Lung (tissue), 11 donors: ENCODE measurements at regions not wholly inside any gene's neighbourhood (a gene's known extent, or its start where the extent isn't known, plus 50 kb on each side); places are given as distances from the start of the nearest gene placed in this dataset.

Source experiments
- ATAC-seq: fragments of 200-7000 bp; cut with Tn5 transposase; one replicate; pipeline ENCODE4 v1.9.1; 2020; ENCODE audit warnings: moderate number of reproducible peaks; ENCODE audit not compliant: insufficient read depth, low FRiP score
- DNase-seq, 3 donors: peaks; one replicate each; pipeline ENCODE4 v3.0.0-alpha.2; 2013 to 2017
- H3K27ac ChIP-seq, 2 donors: one replicate each; pipeline ENCODE4 v1.5.1; 2013; ENCODE audit warnings: mild to moderate bottlenecking in 2 of 2, moderate library complexity in 2 of 2, control low read depth in 1 of 2, inconsistent platforms in 1 of 2, low read depth in 1 of 2, low read length in 1 of 2
- H3K27me3 ChIP-seq, 3 donors: one replicate each; pipeline ENCODE4 v1.5.1; 2013; ENCODE audit warnings: low read length in 2 of 3; ENCODE audit not compliant: control insufficient read depth in 3 of 3, insufficient read depth in 3 of 3
- H3K36me3 ChIP-seq, 4 donors: one replicate each; pipeline ENCODE4 v1.5.1; 2013; ENCODE audit warnings: low read length in 4 of 4, mild to moderate bottlenecking in 1 of 4, moderate library complexity in 1 of 4; ENCODE audit not compliant: control insufficient read depth in 4 of 4, insufficient read depth in 4 of 4
- H3K4me1 ChIP-seq, 5 donors: one replicate each; pipeline ENCODE4 v1.5.1; 2013; ENCODE audit warnings: low read length in 5 of 5, mild to moderate bottlenecking in 2 of 5, moderate library complexity in 1 of 5; ENCODE audit not compliant: control insufficient read depth in 5 of 5, insufficient read depth in 5 of 5
- H3K4me3 ChIP-seq: one replicate; pipeline ENCODE4 v1.5.1; 2013; ENCODE audit warnings: mild to moderate bottlenecking, control low read depth, moderate library complexity
- H3K9ac ChIP-seq, 2 donors: one replicate each; pipeline ENCODE4 v1.5.1; 2013; ENCODE audit warnings: low read length in 2 of 2, control low read depth in 1 of 2; ENCODE audit not compliant: insufficient read depth in 1 of 2
- H3K9me3 ChIP-seq, 4 donors: one replicate each; pipeline ENCODE4 v1.5.1; 2013; ENCODE audit warnings: low read length in 3 of 4, mild to moderate bottlenecking in 1 of 4, moderate library complexity in 1 of 4; ENCODE audit not compliant: control insufficient read depth in 4 of 4, insufficient read depth in 3 of 4
- CTCF ChIP-seq: IDR thresholded peaks from 2 replicates; pipeline ENCODE4 v1.5.1; 2012; ENCODE audit warnings: mild to moderate bottlenecking; ENCODE audit errors: control extremely low read depth, extremely low read depth
- WGBS, 2 donors: extraction: QIAGEN DNeasy Blood & Tissue Kit; methylation state at CpG; one replicate each; pipeline ENCODE4 v1.1.7; 2013; 5-methylcytosine and 5-hydroxymethylcytosine counted together
- donor health status: control.
- donor health status: control.
- donor health status: Bipolar disorder and iron deficiency.
- donor health status: healthy.
- donor health status: DM: yes; HTN: yes; CAD: no.

- H3K27ac ChIP-seq: no peak overlapping the region
- 96 to 97% methylated on average over 6 of the region's 6 CpGs for WGBS, 2 donors
These were observed 411.5 kb upstream of the SMIM21 start for GRCh38 chr18:75839041-75839440.

GRCh38 chr18:75837316-75837715, 409.8 kb upstream of the SMIM21 start:
- H3K9me3 ChIP-seq: peaks cover 0 to 6% (median 1%) of the 10 kb centered on the region in 4 donors
- H3K4me1 ChIP-seq: peaks cover 0 to 9% (median 8%) of the 10 kb centered on the region in 5 donors
- H3K27me3 ChIP-seq: peaks cover 0 to 3% (median 0%) of the 10 kb centered on the region in 3 donors
- no peaks in the 10 kb centered on the region for H3K36me3 ChIP-seq
- WGBS, 2 donors: 93 to 94% methylated on average over 2 of the region's 2 CpGs
- ATAC-seq (no peak), DNase-seq (no peak)
- no peak overlapping the region for H3K27ac ChIP-seq
- TF ChIP-seq CTCF: no peak
- H3K9ac ChIP-seq: no peak overlapping the region
- no peak overlapping the region for H3K4me3 ChIP-seq

More at GRCh38 chr18:75839041-75839440, 411.5 kb upstream of the SMIM21 start:
- H3K9me3 ChIP-seq: no peaks in the 10 kb centered on the region
- H3K4me3 ChIP-seq: no peak overlapping the region
- no peak for TF ChIP-seq CTCF
- H3K9ac ChIP-seq: no peak overlapping the region
- DNase-seq (no peak), ATAC-seq (no peak)
- peaks cover 0 to 9% (median 8%) of the 10 kb centered on the region in 5 donors for H3K4me1 ChIP-seq
- H3K36me3 ChIP-seq: no peaks in the 10 kb centered on the region
- H3K27me3 ChIP-seq: peaks cover 0 to 3% (median 0%) of the 10 kb centered on the region in 3 donors

DNA sequence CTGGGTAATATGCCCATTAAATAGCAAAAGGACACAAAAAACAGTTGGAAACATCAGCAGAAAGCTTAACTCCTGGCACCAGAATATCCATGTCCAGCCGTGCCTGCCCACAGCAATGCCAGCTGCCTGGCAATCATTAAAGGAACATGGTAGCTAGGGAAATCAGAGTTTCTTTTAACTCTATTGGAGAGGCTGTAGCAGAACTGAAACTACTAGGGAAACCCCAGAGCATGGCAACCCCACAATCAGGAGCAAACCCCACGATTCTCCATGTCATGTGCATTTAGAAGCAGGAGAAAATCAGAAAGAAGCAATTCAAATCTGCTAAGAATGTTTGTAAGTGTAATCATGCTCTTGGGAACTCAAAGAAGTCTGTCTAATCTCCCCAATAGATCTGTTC, 409.0 kb upstream of the SMIM21 start:
- 80% methylated on average over 2 of the region's 2 CpGs for WGBS, 2 donors
- Histone ChIP-seq H3K4me3 (no peak overlapping the region), H3K4me1 (peaks cover 0 to 9% (median 8%) of the 10 kb centered on the region in 5 donors), H3K27ac (no peak overlapping the region), H3K9me3 (peaks cover 0 to 6% (median 1%) of the 10 kb centered on the region in 4 donors), H3K36me3 (no peaks in the 10 kb centered on the region), H3K9ac (no peak overlapping the region), H3K27me3 (peaks cover 0 to 3% (median 0%) of the 10 kb centered on the region in 3 donors)
- no peak for DNase-seq
- TF ChIP-seq CTCF: no peak
- no peak for ATAC-seq

- DNase-seq (no peak), ATAC-seq (no peak)
- H3K36me3 ChIP-seq: no peaks in the 10 kb centered on the region
- 92% methylated on average over 4 of the region's 4 CpGs for WGBS, 2 donors
- H3K4me1 ChIP-seq: peaks cover 0 to 38% (median 23%) of the 10 kb centered on the region in 5 donors
- H3K27me3 ChIP-seq: no peaks in the 10 kb centered on the region
- no peak overlapping the region for H3K27ac ChIP-seq
- H3K9me3 ChIP-seq: peaks cover 0 to 6% (median 1%) of the 10 kb centered on the region in 4 donors
- no peak overlapping the region for H3K4me3 ChIP-seq
- TF ChIP-seq CTCF: no peak
- no peak overlapping the region for H3K9ac ChIP-seq
These were observed 404.5 kb upstream of the SMIM21 start for GRCh38 chr18:75831960-75832359.
